ENCODE measurements at regions not wholly inside any gene's neighbourhood (a gene's known extent, or its start where the extent isn't known, plus 50 kb on each side); places are given as distances from the start of the nearest gene placed in this dataset.

- DNase-seq: no peak
These were observed 375.7 kb upstream of the CAMK1G start for GRCh38 chr1:209207701-209208286.

DNA sequence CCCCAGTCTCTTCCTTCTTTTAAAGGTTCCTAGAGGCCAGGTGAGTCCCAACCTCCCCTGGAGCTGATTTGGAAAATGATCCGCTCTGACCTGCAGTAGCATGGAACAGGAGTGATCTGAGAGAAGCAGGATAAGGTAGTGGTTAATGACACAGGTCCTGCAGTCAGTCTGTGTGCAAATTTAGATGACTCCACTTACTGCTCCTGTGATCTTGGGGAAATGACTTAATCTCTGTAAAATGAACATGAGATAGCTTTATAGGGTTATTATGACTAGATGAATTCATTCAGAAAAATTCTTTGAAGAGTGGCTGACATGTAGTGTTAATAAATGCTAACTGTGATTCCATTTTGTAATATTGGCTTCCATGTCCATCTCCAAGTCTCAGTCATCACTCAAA is 374.9 kb upstream of the CAMK1G start:
- DNase-seq: no peak

DNA sequence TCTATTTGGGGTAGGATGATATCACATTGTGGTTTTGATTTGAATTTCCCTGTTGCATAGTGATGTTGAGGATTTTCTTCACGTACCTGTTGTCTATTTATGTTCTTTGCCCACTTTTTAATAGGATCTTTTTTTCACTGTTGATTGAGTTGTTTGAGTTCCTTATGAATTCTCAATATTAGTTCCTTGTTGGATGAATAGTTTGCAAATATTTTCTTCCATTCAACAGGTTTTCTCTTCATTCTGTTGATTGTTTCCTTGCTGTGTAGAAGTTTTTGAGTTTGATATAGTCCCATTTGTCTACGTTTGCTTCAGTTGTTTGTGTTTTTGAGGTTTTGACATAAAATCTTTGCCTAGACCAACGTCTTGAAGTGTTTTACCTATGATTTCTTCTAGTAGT is 369.5 kb upstream of the CAMK1G start:
- DNase-seq: no peak

- no peak for DNase-seq
These were observed 367.7 kb upstream of the CAMK1G start for GRCh38 chr1:209215826-209216225.

DNA sequence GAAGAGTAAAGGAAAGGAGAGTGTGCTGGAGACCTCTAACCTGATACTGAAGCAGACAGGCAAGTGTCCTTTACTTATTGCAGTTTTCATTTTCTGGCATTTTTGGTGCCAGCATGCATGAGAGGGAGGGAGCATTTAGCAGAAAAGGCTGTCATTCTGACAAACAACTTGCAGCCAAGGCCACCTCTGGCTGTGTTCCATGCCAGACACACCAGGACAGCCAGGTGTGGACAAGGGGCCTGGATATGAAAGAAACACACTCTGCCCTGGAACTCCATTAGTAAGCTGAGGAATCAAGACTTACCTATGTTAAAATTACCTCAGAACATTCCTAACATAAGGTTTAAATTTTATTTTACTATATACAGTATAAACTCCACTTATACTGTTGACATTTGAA is 365.4 kb upstream of the CAMK1G start:
- DNase-seq: no peak

DNA sequence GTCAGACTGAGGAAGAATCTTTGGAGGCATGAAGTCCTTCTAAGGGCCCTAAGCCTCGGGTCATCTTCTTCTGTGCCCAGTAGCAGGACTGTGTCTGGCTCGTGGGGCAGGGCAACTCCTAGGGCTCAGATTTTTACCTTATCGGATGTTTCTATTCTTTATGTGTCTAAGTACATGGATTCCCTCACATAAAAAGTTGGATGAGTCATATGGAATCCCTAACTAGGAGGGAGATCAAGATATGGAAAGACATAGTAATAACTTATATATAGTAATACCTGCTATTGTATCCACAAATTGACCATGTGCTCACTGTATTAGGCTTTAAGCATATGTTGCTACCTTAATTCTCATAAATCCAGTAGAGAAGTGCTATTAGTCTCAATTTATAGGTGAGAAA is 364.5 kb upstream of the CAMK1G start:
- DNase-seq: no peak

DNA sequence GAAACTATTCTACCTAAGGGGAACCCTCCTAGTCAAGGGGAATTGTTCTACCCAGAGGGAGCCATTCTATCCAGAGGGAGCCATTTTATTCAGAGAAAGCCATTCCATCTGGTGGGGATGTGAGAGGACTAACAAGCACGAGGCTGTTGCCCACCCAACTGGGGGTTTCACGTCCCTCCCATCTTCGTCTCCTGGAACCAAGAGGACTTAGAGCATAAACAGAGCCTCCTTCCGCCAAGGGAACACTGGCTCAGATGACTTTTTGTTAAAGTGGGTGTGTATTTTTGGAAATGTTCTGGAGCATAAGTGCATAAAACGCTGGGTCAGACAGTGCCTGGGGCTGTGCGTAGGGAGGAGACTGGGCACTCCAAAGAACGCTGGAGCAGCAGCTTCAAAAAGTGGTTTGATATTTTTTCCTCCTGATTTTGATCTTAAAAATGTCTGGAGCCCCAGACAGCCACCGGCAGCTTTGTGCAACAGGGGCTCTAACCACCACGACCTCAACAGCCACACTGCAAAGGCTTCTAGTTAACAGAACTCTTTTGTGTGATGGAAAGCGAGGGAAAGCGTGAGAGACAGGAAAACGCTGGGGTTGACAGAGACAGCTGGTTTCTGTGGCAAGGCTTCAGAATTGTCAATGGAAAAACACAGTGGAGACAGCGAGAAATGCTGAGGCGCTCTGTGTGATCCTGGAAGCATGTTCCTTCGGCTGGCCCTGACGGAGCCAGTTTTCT is 363.6 kb upstream of the CAMK1G start:
- DNase-seq: no peak

- DNase-seq: no peak
These were observed 360.7 kb upstream of the CAMK1G start for GRCh38 chr1:209222826-209223225.

DNA sequence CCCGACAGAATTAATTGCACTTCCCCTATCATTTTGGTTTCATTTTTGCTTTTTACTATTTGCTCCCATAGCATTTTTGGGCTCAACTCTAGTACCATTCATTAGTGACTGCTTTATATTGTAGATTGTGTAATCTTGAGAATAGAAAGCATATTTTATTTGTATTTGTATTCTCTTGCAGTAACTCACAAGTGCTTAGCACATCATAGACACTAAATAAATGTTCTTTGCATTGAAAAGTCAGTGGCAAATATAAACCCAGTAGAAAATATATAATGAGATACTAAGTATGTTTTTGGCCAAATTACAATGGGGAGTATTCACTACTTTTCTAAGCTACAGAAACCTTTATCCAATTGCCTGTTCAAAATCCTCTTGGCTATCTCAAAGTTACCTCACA is 359.7 kb upstream of the CAMK1G start:
- no peak for DNase-seq

DNA sequence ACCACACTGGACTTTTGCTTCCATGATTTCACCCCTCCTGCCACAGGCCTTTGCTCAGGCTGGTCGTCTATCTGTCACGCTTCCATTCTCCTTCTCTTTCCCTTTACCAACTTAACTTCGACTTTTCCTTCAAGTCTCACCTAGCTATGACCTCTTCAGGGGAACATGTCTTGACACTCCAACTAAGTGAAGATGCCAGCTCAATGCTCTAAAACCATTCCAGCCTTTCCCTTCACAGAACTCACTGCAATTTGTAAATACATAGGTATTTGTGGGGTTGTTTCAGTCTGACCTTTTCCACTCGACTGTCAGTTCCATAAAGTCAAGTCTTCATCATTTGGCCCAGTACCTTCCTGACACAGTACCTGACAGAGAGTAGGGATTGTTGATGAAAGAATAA is 358.6 kb upstream of the CAMK1G start:
- DNase-seq: no peak

GRCh38 chr1:209227171-209227570 is 356.3 kb upstream of the CAMK1G start:
- no peak for DNase-seq

DNA sequence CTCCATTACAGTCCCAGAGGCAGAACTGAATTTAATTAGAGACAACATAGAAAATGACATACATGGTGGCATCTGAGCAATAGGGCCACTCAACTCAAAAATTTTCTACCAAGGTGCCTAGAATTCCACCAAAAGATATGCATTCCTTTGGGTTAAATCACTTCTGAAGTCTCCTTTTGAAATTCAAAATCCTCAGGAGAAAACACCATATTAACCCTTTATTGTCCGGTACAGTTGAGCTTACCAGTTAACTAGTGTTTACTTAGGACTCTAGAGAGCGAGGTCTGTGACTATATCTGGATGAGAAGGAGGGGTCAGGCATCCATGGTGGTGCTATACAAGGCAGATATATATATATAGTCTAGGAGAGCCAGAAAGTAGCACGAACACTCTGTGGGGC is 355.6 kb upstream of the CAMK1G start:
- DNase-seq: no peak

DNA sequence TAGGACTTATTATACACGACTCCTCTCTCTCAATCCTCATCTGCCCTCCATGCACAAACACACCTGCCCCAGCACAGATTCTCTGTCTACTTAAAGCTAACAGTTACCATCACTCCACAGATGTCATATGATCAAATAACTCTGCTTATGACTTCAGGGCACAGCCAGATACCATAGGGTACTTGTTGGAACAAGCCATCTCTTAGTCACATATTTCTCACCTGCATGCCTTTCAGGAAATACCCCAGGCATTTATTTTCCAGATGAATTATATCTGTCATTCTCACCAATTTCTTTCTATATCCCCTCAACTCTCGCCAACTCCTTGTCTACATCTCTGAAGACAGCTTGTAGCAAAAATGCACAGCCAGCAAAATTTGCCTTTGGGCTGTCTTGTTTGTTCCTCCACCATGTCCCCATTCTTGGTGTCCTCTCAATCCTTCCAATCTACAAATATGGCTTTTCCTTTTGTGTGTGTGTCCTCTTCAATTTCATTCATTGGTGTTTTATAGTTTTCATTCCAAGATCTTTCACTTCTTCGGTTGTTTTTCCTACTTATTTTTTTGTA is 353.9 kb upstream of the CAMK1G start:
- no peak for DNase-seq

DNA sequence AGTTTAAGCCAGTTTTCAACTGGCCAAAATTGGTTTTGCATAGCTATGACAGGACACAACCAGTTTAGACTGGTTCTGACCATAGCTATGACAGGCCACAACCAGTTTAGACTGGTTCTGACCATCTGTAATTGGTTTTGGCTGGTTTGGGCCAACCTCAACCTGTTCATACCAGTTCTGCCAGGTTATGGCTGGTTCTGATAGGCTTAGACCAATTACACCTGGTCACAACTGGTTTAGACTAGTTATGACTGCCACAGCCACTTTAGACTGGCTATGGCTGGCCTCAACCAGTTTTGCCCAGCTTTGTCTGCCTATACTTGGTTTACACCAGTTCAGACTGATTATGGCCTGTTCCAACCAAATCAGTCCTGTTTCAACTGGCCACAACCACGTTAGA is 353.2 kb upstream of the CAMK1G start:
- no peak for DNase-seq

GRCh38 chr1:209231476-209232156 is 351.9 kb upstream of the CAMK1G start:
- no peak for DNase-seq

- DNase-seq: no peak
These were observed 351.3 kb upstream of the CAMK1G start for GRCh38 chr1:209232197-209232596.

GRCh38 chr1:209232759-209233158 is 350.8 kb upstream of the CAMK1G start:
- no peak for DNase-seq

GRCh38 chr1:209235166-209235565 is 348.3 kb upstream of the CAMK1G start:
- no peak for DNase-seq

- no peak for DNase-seq
These were observed 345.2 kb upstream of the CAMK1G start for GRCh38 chr1:209238356-209238755.

DNA sequence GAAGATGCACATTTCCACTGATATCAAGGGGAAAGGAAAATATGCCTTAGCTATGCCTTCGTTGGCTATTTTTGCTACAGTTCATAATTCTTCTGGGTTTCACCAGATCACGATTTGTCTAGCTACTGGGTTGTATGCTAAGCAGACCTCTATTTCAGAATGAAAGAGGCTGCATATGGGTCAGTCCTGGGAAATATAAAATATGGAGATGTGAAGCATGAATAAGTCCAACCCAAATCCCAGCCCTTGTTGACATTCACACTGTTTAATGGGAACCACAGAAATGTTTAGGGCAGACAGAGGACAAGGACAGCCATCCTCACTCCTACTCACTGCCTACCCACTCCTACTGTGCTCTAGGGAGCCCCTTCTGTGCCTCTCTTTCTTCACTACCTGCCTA is 343.2 kb upstream of the CAMK1G start:
- no peak for DNase-seq

DNA sequence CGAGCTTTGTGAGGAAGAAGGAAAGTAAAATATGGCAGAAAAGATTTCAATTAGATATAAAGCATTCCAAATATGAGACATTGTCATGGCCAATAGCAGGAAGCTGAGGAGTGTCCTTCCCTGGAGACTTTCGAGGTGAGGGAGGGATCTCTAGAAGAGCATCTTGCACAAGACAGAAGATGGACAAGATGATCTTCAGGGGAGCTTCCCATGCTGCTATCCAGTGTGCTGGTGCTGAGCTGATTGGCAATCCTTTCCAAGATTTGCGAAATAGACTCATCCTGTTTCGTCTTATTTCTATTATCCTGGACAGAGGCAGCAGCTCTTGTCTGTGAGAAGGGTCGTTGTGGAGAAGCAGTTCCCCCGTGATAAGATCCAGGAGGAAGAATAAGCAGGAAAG is 342.0 kb upstream of the CAMK1G start:
- no peak for DNase-seq

- no peak for DNase-seq
These were observed 334.8 kb upstream of the CAMK1G start for GRCh38 chr1:209248649-209249279.

DNA sequence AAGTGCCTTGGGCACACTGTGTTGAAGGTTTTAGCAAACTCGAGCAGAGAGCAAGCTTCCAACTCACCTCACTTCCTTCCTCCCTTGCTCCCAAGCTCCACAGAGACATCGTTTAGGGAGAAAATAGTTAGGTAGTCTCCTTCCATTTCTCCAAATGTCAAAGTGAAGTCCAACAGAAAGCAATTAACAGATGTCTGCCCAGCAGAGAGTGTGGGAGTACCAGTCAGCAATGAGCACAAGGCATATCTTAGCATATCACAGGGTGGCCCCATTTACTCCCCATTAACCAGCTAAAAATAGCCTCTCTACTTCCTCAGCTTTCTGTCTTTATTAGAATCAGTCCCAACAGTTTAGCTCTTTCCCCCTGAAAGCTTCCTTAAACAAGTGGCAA is 334.2 kb upstream of the CAMK1G start:
- DNase-seq: no peak
